Muscle of leg (tissue), 3 donors: ENCODE measurements at regions not wholly inside any gene's neighbourhood (a gene's known extent, or its start where the extent isn't known, plus 50 kb on each side); places are given as distances from the start of the nearest gene placed in this dataset.

Experiments
- DNase-seq: peaks from one replicate; pipeline ENCODE4 v3.0.0; 2013
- H3K27ac ChIP-seq: one replicate; pipeline ENCODE4 v1.5.1; 2013; ENCODE audit warnings: mild to moderate bottlenecking, low read length, control low read depth
- H3K27me3 ChIP-seq: one replicate; pipeline ENCODE4 v1.6.1; 2013; ENCODE audit warnings: low read length; ENCODE audit not compliant: control insufficient read depth, insufficient read depth
- H3K36me3 ChIP-seq: one replicate; pipeline ENCODE4 v1.6.1; 2013; ENCODE audit warnings: low read length; ENCODE audit not compliant: control insufficient read depth, insufficient read depth
- H3K4me1 ChIP-seq: one replicate; pipeline ENCODE4 v1.6.1; 2013; ENCODE audit warnings: low read length; ENCODE audit not compliant: control insufficient read depth, insufficient read depth
- H3K4me3 ChIP-seq: one replicate; pipeline ENCODE4 v1.5.1; 2013; ENCODE audit warnings: low read length, control low read depth
- H3K9me3 ChIP-seq: replicated peaks from 2 replicates; pipeline ENCODE4 v1.6.1; 2013; ENCODE audit warnings: low read depth, low read length; ENCODE audit not compliant: control insufficient read depth
- WGBS: methylation state at CpG from one replicate; pipeline ENCODE4 v1.1.5; 2013; ENCODE audit warnings: missing lambda C conversion rate; ENCODE audit not compliant: insufficient coverage; 5-methylcytosine and 5-hydroxymethylcytosine counted together

DNA sequence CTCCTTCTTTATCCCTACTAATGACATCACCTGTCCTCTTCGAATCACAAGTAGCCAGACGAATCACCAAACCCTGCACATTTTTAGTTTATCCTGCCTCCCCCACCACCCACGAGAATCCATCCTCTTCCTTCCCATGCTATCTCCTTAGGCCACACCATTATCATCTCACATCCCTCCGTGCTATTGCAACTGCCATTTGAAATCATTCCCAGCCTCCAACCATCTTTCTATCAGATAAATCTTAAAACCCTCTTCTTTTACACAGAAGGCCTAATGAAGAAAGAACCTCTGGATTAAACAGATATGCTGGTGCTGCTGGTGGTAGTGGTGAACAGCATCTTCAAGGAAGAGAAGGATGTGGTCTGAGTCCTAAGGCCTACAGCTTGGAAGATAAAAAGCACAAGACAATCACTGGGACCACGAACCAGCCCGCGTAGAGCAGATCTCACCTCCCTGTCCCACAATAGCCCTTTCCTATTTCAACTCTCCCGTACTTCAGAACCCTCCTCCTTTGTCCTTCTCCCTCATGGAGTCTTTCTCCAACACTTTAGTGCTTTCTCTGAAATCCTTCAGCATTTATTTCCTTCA is 403.1 kb downstream of the SFMBT2 start:
- no peak overlapping the region for H3K4me3 ChIP-seq
- no peak for DNase-seq
- no peak overlapping the region for H3K27ac ChIP-seq
- H3K36me3 ChIP-seq, result no peaks in the 10 kb centered on the region
- H3K27me3 ChIP-seq, result no peaks in the 10 kb centered on the region
- 88% methylated on average over 8 of the region's 8 CpGs for WGBS
- no peaks in the 10 kb centered on the region for H3K4me1 ChIP-seq
- no peaks in the 10 kb centered on the region for H3K9me3 ChIP-seq

- Histone ChIP-seq H3K9me3 (no peaks in the 10 kb centered on the region), H3K36me3 (no peaks in the 10 kb centered on the region), H3K4me3 (no peak overlapping the region), H3K27ac (no peak overlapping the region), H3K4me1 (no peaks in the 10 kb centered on the region), H3K27me3 (no peaks in the 10 kb centered on the region)
- peak; percentile 82 for DNase-seq
- 33% methylated on average over 1 of the region's 2 CpGs for WGBS
Measured at GRCh38 chr10:7006566-7006965, 404.3 kb downstream of the SFMBT2 start.

- no peaks in the 10 kb centered on the region for H3K27me3 ChIP-seq
- H3K4me1 ChIP-seq, result no peaks in the 10 kb centered on the region
- WGBS, result 60% methylated on average over 1 of the region's 4 CpGs
- H3K9me3 ChIP-seq, result no peaks in the 10 kb centered on the region
- no peaks in the 10 kb centered on the region for H3K36me3 ChIP-seq
- DNase-seq, result no peak
- H3K27ac ChIP-seq, result no peak overlapping the region
- H3K4me3 ChIP-seq, result no peak overlapping the region
Measured at GRCh38 chr10:7003831-7004395, 406.9 kb downstream of the SFMBT2 start.

DNA sequence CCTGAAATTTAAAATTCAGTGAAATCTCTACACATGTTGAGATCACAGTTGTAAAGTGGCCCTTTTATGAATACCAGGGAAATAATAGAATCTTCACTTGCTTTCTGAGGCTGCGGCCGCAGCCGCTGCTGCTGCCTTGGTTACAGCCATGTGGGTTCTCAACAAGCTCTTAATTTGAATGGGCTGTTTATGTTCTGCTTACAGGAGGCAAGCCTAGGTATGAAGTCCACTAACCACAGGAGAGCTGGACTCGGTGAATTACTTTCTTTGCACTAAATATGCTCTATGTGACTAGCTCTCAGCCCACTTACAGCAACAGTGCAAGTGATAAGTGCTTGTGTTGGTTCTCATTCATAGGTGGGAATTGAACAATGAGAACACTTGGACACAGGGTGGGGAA is 410.8 kb downstream of the SFMBT2 start:
- no peak for DNase-seq
- WGBS, result 100% methylated on average over 3 of the region's 4 CpGs
- no peaks in the 10 kb centered on the region for H3K27me3 ChIP-seq
- H3K4me3 ChIP-seq, result no peak overlapping the region
- no peaks in the 10 kb centered on the region for H3K36me3 ChIP-seq
- H3K4me1 ChIP-seq, result no peaks in the 10 kb centered on the region
- no peaks in the 10 kb centered on the region for H3K9me3 ChIP-seq
- no peak overlapping the region for H3K27ac ChIP-seq

GRCh38 chr10:6999232-6999925 is 411.5 kb downstream of the SFMBT2 start:
- DNase-seq, result no peak
- Histone ChIP-seq H3K4me1 (no peaks in the 10 kb centered on the region), H3K9me3 (no peaks in the 10 kb centered on the region), H3K27ac (no peak overlapping the region), H3K4me3 (no peak overlapping the region), H3K36me3 (no peaks in the 10 kb centered on the region), H3K27me3 (no peaks in the 10 kb centered on the region)
- WGBS, result no CpG with 5 or more reads among the region's 2 CpGs

DNA sequence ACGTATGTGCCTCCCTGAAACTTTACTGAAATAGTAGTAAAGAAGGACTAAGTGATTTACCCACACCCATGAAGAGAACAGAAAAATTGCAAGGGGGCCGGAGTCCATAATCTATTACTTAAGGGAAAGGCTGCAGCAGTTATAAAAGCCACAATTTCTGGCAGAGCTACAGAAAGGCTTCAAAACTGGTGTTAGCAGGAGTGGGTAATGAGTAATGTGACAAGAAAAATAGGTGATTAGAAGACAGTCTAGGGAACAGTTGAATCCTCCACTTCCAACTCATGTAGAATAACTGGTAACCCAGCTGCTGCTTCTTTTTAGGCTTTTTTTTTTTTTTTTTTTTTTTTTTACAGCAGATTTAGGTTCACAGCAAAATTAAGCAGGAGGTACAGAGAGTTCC is 413.3 kb downstream of the SFMBT2 start:
- Histone ChIP-seq H3K36me3 (no peaks in the 10 kb centered on the region), H3K27me3 (no peaks in the 10 kb centered on the region), H3K4me3 (no peak overlapping the region), H3K9me3 (no peaks in the 10 kb centered on the region), H3K4me1 (no peaks in the 10 kb centered on the region), H3K27ac (no peak overlapping the region)
- WGBS, result no CpG with 5 or more reads among the region's 2 CpGs
- no peak for DNase-seq

DNA sequence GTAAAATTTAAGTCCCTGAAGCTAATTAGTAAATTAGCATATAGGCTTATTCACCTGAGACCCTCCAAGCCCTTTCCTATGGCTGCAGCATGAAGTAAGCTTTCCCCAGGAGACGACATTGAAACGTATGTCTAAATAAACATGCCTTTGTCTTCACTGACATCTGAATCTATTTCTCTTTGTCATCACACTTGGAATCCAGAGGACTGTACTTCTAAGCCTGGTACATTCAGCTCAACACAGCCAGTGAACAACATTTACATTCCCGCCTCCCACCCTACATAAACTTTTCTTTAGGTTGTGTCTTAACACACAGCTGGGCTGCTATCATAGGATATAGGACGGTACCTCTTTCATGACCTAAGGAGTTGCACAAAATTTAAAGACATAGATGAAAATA is 414.4 kb downstream of the SFMBT2 start:
- Histone ChIP-seq H3K4me1 (no peaks in the 10 kb centered on the region), H3K4me3 (no peak overlapping the region), H3K27ac (no peak overlapping the region), H3K36me3 (no peaks in the 10 kb centered on the region), H3K9me3 (no peaks in the 10 kb centered on the region), H3K27me3 (no peaks in the 10 kb centered on the region)
- no peak for DNase-seq
- 20% methylated on average over 2 of the region's 4 CpGs for WGBS

GRCh38 chr10:6995831-6996230 is 415.0 kb downstream of the SFMBT2 start:
- Histone ChIP-seq H3K9me3 (no peaks in the 10 kb centered on the region), H3K4me1 (no peaks in the 10 kb centered on the region), H3K4me3 (no peak overlapping the region), H3K27me3 (no peaks in the 10 kb centered on the region), H3K27ac (no peak overlapping the region), H3K36me3 (no peaks in the 10 kb centered on the region)
- peak; percentile 17 for DNase-seq
- WGBS, result 30% methylated on average over 2 of the region's 4 CpGs

GRCh38 chr10:6995341-6995740 is 415.3 kb upstream of the PRKCQ start:
- WGBS, result no CpG with 5 or more reads among the region's 3 CpGs
- H3K27me3 ChIP-seq, result no peaks in the 10 kb centered on the region
- DNase-seq, result peak; percentile 43
- no peaks in the 10 kb centered on the region for H3K4me1 ChIP-seq
- no peaks in the 10 kb centered on the region for H3K9me3 ChIP-seq
- H3K27ac ChIP-seq, result no peak overlapping the region
- H3K4me3 ChIP-seq, result no peak overlapping the region
- H3K36me3 ChIP-seq, result no peaks in the 10 kb centered on the region

DNA sequence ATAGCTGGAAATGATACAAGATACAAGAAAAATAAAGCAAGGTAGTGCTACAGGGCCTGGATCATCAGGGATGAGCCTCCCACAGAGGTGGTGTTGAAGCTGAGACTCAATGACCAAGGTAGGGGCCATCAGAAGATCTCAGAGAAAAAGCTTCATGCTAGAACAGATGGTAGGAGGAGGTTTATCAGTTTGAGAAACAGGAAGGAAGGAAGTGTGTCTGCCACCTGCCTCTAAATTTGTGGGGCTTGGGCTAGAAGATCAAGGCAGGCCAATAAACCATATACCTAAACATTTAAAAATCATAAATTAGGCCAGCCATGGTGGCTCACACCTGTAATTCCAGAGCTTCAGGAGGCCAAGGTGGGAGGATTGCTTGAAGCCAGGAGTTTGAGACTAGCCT is 410.8 kb upstream of the PRKCQ start:
- Histone ChIP-seq H3K4me3 (no peak overlapping the region), H3K27me3 (no peaks in the 10 kb centered on the region), H3K36me3 (no peaks in the 10 kb centered on the region), H3K27ac (no peak overlapping the region), H3K9me3 (no peaks in the 10 kb centered on the region), H3K4me1 (no peaks in the 10 kb centered on the region)
- DNase-seq, result no peak
